HG03025 (cell line): ENCODE measurements at regions not wholly inside any gene's neighbourhood (a gene's known extent, or its start where the extent isn't known, plus 50 kb on each side); places are given as distances from the start of the nearest gene placed in this dataset.

Source experiments
- ATAC-seq: cut with Tn5 transposase; IDR thresholded peaks from one replicate; pipeline ENCODE4 v1.9.1; 2021; ENCODE audit warnings: mild to moderate bottlenecking, moderate library complexity; ENCODE audit not compliant: unreplicated experiment, low FRiP score

DNA sequence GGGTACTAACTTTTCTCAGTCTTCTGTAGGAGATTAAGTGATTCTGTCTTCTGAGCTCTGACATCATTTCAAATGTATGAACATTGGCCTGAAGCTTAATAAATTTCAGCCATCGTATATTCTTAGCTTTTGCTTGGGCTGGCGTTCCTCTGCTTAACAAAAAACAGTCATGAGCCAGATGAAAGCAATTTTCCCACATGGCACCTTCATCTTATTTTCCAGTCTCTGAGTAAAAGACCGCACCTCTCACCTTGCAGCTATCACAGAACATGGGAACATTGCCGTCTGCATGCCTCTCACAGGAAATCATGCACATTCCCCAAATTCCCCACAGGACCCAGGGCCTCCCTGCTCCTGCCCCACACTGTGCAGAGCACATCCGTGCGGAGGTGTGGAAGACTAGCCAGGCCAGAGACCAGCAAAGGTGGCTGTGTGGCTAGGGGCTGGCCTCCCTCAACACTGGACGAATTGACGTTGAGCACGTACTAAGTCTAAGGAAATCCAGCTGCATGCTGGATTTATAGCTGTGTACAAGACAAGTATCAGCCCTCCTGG is 531.8 kb upstream of the ID2 start:
- ATAC-seq, result no peak

DNA sequence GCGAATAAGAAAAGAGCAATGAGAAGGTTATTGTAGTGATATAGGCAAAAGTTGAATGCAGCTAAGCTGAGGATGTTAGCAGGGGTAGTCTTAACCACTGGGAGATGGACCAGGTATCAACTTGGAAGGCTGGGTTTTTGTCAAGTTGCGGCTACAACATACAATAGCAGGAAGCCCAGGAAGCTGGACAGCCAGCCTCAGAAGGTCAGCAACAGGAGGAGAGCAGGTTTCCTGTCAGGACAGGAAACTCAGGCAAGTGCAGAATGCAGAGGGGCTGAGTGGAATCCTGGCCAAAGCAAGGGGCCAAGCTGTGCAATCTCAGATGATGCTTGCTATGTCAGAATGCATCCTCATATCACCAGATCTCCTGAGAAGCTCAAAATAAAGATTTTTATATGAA is 530.0 kb upstream of the ID2 start:
- no peak for ATAC-seq

DNA sequence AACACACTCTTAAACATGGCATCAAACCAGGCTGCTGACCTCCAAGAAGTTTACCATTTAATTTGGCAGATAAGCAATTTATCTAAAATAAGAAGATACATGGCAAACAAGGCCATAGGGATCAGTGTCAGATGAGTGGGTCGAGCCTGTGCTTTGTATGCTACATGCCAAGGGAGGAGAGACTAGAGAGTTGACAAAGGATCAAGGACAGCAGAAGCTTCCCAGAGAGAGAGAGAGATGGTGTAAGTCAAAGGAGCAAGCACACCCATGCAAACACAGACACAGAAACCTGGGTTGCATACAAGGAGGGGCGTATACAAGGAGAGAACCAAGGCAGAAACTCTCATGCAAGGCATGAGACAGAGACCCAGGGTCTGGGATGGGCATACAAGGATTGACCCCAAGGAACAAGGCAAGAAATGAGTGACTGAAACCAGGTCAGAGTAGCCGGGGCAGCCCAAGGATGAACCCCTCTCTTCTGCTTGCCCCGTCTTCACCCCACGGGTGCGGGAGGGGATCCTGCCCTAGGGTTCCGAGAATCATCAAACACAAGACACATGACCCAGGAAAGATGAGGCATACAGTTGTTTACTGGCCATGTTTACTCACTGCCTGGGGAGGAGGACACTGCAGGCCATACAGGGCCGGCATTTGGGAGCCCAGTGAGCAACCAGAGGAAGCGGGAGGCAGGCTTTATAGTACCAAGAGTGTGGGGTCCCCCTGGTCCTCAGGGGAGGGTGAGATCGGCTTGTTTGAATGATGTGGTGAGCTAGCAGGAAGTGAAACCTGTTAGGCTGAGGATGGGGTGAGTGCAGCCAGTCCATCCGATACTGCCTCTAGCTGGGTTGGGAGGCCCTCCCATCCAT is 529.2 kb upstream of the ID2 start:
- ATAC-seq, result peak; percentile 95

DNA sequence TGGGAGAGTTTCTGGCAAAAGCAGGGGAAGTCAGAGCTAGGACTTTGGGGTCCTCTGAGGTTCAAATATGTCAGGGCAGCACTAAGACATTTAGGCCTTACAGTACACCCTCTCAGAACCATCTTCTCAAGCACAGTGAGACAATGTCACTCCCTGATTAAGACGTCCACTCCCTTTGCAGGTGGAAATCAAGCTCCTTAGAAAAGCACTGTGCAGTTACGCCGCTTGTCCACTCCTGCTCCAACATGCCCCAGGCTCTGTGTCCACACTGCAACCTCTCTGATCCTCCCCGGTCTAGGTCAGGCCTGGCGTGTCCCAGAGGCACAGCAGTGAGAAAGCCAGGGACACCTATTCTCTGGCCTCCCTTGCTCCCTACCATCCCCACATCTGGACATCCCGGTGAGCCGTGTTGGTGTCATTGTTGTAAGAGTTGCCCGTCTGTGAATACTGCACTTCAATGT is 528.6 kb upstream of the ID2 start:
- peak; percentile 25 for ATAC-seq

DNA sequence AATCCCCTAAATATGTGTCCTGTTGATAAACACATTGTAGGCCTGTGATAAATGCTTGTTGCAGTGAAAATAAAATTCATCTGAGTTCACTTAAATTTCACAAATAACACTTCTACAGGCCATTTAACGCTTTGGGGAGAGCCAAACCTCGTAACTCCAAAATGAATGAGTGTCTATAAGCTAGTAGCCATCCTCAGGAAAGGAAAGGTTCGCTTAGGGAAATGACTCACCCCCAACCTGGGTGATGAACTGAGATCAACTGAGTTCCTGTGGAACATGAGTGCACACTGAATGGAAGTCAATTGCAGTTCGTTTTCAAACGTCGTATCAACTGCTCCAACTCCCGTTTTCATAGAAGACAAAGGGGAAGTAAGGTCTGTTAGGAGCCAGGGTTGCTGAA is 527.6 kb upstream of the ID2 start:
- ATAC-seq, result no peak

DNA sequence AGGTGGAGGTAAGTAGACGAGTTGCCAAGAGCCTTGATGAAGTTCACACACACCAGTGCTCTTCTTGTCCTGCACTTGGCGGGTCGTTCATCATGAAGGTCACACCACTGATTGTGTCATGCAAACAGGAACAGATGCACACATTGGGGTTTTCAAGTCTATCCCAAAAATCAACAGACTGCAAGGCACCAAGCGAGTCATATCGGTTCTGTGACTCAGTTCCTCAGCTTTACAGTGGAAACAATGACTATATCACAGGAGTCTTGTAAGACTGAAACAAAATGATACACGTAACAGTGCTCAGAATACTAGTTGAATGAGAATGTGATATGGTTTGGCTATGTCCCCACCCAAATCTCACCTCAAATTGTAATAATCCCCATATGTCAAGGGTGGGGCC is 526.9 kb upstream of the ID2 start:
- no peak for ATAC-seq

DNA sequence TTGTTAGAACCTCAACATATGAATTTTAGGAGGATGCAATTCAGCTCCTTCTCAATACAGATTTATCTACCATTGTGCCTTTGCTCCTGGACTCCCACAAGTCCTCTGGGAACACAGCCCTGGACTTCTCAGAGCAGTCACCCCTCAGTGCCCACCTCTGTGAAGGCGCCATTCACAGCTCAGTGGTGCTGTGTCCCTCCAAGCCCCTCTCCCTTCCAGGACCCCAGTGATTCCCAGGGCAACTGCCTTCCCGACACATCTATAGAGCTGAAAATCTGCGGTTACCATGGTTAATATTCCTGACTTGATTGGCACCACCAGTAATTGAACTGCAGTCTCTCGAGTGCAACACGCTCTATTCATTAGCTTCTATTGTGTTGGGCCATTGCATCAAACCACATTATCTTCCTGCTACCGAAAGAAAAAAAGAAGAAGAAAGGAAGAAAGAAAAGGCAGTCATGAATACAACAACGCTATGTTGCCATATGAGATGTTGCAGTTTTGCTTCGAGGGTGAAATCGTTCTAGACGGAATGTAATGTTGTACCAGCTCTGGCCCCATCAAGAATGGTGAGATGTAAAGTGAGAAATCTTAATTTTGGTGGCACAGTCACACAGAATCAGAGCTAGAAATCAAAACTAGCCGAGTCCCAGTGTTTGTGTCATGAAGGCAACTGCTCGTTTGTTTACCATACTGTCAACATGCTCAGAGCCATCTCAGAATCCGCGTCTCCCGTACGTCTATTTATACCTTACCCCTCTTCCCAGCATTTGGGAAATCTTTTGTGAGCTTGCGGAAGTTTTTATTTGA is 524.0 kb upstream of the ID2 start:
- ATAC-seq, result no peak

DNA sequence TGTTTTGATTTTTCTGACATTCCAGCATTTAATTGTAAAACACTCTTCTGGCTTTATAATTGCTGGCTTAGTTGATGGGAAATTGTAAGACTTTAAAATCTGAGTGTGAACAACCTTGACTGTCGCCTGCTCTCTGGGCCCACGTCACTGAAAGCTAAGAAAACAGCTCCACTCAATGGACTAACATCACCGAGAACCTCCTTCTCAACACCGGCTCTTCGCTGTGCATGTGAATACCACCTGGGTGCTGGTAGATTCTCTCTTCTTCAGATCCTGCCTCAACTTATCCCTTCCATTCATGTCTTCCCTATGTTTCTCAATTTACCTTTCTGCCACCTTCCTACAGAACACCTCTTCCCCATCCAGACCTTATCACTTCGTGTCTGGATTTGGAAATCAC is 523.1 kb upstream of the ID2 start:
- ATAC-seq, result no peak

DNA sequence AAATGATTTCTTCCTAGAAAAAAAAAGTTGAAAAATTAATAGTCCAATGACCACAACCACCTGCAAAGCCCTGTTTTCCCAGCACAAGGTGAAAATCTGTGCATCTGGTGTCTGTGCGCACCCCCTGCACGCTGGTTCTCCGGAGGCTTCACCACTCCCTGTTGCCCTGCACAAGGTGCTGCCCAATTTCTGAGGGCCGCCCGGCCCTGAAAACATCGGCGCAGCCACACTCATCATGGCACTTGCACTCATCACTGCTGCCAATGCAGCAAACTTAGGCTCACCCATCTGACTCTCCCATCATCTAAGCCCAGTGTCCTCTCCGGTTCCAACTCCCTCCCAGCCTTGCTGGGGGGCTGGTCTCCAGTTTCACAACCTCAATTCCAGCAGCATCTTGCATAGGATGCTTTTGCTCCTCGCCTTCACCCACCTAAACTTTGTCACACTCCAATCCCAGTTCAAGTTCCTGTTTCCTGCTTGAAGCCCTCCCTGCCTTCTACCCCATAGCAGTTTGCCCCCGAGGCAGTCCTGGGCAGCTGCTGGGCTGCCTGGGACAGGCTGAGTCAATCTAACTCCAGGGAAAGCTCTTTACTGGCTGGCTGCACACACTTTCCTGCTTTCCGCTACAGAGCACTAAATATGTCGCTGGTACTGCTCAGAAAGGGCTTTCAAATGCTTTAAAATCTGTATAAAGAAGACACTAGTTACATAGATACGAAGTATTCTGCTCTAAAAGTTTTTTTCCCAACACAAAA is 522.5 kb upstream of the ID2 start:
- ATAC-seq, result no peak

DNA sequence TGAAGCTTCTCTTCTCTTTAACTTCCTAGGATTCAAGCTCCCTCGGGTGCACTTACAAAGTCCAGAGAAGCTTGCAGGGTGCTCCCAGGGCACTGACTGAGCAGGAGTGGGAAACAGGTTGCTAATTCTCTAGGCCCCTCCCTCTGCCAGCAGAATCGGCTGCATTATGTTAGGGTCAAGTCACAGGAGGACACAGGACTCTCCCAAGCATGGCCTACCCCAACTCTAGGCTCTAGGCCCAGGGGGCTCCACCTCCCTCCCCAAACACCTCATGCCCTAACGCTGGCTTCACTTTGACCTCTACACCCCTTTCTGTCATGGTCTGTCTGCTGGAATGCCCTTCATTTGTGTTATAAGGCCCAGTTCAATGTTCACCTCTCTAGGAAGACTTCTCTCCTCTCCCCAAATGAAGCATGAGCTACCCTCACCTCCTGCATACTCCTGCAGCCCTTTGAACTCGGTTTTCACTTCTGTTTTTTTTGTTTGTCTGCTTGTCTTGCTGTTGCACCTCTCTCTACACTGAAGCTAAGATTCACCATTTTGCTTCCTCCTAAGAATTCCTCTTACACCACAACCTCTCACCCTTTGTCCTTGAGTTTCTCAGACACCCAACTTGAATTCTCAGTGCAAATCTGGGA is 521.8 kb upstream of the ID2 start:
- no peak for ATAC-seq

DNA sequence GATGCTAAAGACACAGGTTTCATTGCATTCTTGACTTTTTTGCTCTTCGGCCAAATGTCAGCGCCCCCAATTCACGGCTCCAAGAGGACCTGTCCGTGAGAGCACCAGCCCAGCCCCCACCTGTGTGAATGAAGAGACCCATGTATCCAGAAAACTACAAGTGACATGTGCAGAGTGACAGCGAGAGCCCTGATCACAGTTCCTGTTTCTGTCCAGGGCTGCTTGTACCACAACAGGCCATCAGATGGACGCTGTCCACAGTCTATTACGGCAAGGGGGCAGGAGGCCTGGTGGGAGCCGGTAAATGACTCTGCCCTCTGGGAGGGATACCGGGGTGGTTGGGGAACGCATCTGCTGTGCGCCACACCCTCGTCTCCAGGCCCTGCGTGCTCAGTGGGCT is 520.9 kb upstream of the ID2 start:
- ATAC-seq, result no peak

DNA sequence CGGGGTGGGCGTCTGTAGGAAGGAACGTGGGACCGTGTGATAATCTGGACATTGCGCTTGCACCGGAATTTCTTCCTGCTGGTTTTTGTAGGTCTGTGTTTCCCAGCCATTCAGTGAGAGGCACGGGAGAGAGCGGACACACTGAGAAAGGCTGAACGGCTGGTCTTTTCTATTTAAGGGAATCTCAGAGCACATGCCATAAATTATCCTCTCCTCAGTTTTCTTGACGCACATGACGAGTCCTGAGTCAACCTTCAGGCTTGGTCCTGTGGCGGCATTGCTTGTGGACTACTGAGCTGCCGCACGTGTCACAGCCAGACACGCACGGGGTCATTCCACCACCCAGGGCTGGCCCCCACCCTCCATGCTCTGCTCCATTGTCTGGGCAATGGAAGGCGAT is 519.3 kb upstream of the ID2 start:
- ATAC-seq, result no peak

DNA sequence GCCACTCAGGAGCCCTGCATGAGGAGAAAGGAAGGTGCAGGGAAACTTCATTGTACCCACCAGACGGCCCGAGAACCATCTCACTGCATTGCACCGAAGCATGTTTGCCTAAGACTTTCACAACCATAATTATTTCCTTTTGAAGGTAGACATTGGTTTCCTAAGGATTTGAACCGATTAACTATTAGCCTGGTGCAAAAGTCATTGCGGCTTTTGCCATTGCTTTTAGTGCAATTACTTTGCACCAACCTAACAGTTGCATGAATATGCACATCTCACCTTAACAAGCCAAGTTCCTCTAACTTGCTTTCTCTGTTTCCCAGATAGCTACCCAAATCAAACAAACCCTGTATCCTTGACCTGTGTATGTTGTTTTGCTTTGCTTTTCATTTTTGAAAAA is 516.3 kb upstream of the ID2 start:
- ATAC-seq, result no peak

DNA sequence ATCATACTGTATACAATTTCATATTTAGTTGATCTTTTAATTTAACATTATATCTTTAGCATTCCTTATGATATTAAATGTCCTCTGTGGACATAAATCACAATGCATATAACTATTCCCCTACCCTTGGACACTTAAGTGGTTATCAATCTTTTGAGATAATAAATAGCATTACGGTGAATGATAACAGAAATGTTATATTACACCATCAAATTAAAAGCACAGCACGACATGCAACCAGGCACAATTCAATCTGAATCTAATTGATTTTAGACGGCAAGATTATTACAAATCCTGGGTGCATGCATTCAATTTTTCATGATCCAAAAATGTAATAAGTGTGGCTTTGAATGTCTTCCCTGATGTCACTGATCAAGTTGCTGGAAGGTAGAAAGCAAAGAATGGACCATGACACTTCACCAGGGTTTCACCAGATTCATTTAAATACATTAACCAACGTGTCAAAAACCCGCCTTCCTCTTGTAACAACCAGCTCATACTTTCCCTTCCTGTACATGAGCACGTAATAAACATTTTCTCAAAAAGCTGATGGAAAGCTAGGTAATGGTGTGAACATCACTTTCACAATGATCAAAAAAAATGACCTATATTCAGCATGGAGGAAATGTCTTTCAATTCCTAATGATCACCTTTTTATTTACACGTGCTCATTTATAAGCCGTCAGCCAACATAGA is 513.7 kb upstream of the ID2 start:
- ATAC-seq, result no peak

DNA sequence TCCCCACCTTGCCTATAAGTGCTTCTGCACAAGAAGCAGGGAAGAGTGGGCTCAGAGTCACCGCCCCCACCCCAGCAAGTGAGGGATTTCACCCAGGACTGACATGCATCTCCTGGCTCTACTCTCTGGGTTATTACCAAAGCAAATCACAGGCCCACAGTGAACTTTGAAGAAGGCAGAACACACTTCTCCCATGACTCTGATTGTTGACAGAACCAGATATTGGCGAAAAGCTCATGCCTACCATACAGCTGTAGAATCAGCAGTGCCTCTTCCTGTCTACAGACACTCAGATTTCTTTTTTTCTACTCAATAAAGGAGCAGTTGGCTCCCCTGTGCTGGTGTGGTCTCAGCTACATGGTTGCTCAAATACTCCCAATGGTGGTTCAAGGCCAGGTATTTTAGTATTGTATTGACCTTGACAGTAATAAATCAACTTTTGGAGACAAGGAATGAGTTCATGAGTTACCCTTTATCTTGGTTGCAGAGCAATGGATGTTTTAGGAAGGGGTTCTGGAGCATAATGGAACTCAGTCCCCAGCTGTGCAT is 512.9 kb upstream of the ID2 start:
- ATAC-seq, result no peak

DNA sequence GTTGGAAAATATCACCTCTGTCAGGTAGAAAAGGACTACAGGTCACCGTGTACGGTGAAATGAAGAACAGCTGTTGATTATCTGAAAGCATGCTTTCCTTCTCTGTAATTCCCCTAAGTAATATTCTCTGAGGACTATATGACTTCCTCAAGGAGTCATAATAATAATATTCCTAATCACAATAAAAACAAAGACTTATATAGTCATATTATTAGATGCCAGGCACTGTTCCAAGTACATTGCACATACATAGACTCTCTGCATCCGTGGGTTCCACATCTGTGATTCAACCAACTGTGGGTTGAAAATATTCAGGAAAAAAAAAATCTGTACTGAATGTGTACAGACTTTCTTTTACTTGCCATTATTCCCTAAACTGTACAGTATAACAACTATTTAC is 512.4 kb upstream of the ID2 start:
- no peak for ATAC-seq

DNA sequence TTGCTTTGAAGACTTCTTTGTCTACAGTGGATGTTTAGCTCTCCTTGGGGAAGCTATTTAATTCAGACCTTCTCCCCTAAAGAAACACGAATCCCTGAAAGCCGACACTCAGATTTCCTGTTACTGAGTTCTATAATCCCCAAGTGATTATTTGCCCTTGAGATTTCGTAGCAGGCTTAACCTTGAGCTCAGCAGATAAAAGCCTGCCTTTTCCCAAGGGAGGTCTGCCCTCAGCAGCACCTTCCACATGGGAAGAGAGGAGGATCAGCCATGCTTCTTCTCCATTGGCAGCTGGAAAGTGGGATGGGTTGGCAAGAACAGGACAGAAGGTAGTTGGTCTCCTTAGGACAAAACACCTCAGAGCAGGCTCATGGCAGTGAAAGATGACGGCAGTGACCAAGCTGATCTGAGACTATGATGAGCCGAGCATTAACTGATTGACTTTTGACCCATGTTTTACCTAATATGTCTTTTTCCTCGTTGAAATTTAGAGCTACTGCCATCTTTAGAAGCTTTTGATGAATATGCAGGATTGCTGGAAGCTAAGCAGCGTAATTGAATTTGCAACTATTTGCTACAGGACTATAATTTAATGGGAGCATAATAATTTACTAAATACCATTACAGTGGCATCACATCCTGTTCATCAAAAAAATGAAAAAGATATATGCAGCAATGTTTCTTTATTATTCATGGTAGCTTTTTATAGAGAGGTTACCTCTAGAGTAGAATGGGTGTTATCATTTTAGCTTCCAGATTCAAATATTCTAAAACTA is 511.1 kb upstream of the ID2 start:
- ATAC-seq, result no peak

DNA sequence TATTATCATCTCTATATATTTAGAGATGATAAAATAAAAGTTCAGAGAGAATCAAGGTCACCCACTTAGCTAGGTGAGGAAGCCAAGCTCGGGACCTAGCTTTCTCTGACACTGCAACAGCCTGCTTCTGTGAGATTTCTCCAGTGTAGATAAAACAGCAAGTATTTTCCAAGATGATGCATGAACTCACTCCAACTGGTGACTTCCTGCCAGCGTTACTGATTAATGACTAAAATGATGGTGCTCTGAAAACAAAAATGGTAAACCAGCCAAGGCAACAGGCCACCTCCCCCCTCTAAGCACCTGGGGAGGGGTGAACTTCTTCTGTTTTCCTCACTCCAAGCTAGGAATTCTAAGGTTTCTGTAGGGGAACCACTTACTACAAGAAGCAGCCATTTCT is 510.2 kb upstream of the ID2 start:
- no peak for ATAC-seq

DNA sequence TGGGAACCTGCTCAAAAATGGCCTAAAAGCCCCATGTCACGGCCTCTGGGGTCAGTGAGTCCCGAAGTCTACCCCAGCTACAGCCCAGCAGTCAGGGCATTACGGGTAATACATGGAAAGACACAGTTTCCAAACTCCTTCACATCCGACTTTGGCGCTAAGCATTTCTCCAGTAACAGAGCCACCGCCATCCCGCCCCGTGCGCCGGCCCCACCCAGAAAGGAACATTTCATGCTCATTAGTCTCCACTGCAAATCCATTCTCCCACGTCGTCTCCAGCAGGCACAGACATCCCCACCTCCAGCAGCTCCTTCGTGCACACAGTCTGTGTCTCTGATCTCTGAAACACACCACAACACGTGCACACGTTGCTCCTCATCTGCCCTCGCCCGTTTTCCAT is 509.2 kb upstream of the ID2 start:
- ATAC-seq, result no peak
